H1 (cell line): ENCODE measurements at regions not wholly inside any gene's neighbourhood (a gene's known extent, or its start where the extent isn't known, plus 50 kb on each side); places are given as distances from the start of the nearest gene placed in this dataset.

ENCODE experiments used
- CTCF ChIA-PET: fragments of 300-600 bp; sonication (Branson Sonifier 250); formaldehyde crosslinking; loops from one replicate; lab custom pipeline; 2021; ENCODE audit not compliant: partially characterized antibody; lab: Charles Lee
- POLR2A ChIA-PET: fragments of 300-600 bp; sonication (Branson Sonifier 250); formaldehyde crosslinking; loops from one replicate; lab custom pipeline; 2021; ENCODE audit warnings: inconsistent platforms; ENCODE audit not compliant: partially characterized antibody; lab: Charles Lee
- DNase-seq, 2 experiments: peaks; one replicate each; pipeline versions ENCODE4 v3.0.0 to v3.0.0-alpha.2; 2010 to 2022; ENCODE audit warnings: low spot score in 2 of 2, low read depth in 1 of 2, mixed read lengths in 1 of 2
- FAIRE-seq: peaks from 2 replicates; lab custom pipeline; 2011; peaks lifted over from hg19 to GRCh38; lab: Jason Lieb, UNC
- H2AFZ ChIP-seq: 2 replicates; pipeline ENCODE4 v1.8.1; 2012; ENCODE audit warnings: low read length, inconsistent platforms
- H2AK5ac ChIP-seq: 2 replicates; pipeline ENCODE4 v1.6.1; 2013; ENCODE audit warnings: low read depth, low read length
- H2BK120ac ChIP-seq: replicated peaks from 2 replicates; pipeline ENCODE3; 2013; ENCODE audit warnings: low read depth, low read length, inconsistent platforms
- H2BK12ac ChIP-seq: 2 replicates; pipeline ENCODE4 v1.6.1; 2013; ENCODE audit warnings: low read depth, low read length
- H2BK15ac ChIP-seq: 2 replicates; pipeline ENCODE4 v1.6.1; 2013; ENCODE audit warnings: low read length
- H2BK20ac ChIP-seq: 2 replicates; pipeline ENCODE4 v1.6.1; 2013; ENCODE audit warnings: low read length
- H2BK5ac ChIP-seq: 2 replicates; pipeline ENCODE4 v1.6.1; 2013; ENCODE audit warnings: low read depth, low read length
- H3K14ac ChIP-seq: 2 replicates; pipeline ENCODE4 v1.6.1; 2013; ENCODE audit warnings: inconsistent platforms; ENCODE audit not compliant: insufficient read length
- H3K18ac ChIP-seq: 2 replicates; pipeline ENCODE4 v1.6.1; 2013; ENCODE audit warnings: low read length; ENCODE audit errors: extremely low read depth
- H3K23ac ChIP-seq: 2 replicates; pipeline ENCODE4 v1.6.1; 2013; ENCODE audit warnings: inconsistent platforms; ENCODE audit not compliant: insufficient read length
- H3K23me2 ChIP-seq: 2 replicates; pipeline ENCODE4 v1.6.1; 2013; ENCODE audit warnings: low read depth, low read length
- H3K27ac ChIP-seq: 2 replicates; pipeline ENCODE4 v1.6.1; 2011; ENCODE audit warnings: low read depth, low read length, inconsistent platforms
- H3K27me3 ChIP-seq, 4 experiments: replicated peaks in 1 of 4; 1 replicate in 1 of 4; 2 replicates in 3 of 4; pipeline versions ENCODE4 v1.6.1 to v1.8.1; 2011 to 2013; ENCODE audit warnings: low read length in 3 of 4, mild to moderate bottlenecking in 3 of 4, inconsistent platforms in 2 of 4, mixed read lengths in 2 of 4, moderate library complexity in 1 of 4; ENCODE audit not compliant: control insufficient read depth in 3 of 4, insufficient read depth in 3 of 4; ENCODE audit errors: extremely low read depth in 1 of 4
- H3K36me3 ChIP-seq, 4 experiments: 2 replicates each; pipeline versions ENCODE4 v1.6.1 to v1.8.1; 2011 to 2013; ENCODE audit warnings: mild to moderate bottlenecking in 4 of 4, low read length in 3 of 4, moderate library complexity in 2 of 4, control low read depth in 1 of 4, inconsistent platforms in 1 of 4; ENCODE audit not compliant: insufficient read depth in 4 of 4, control insufficient read depth in 2 of 4
- H3K4ac ChIP-seq: replicated peaks from 2 replicates; pipeline ENCODE3; 2013; ENCODE audit warnings: low read length, low read depth, mixed read lengths, inconsistent platforms; ENCODE audit not compliant: insufficient read length
- H3K4me1 ChIP-seq, 4 experiments: replicated peaks in 1 of 4; 1 replicate in 1 of 4; 2 replicates in 3 of 4; pipeline versions ENCODE4 v1.6.1 to v1.8.1; 2011 to 2013; ENCODE audit warnings: low read length in 3 of 4, inconsistent platforms in 2 of 4, mixed read lengths in 1 of 4; ENCODE audit not compliant: insufficient read depth in 4 of 4, control insufficient read depth in 3 of 4
- H3K4me2 ChIP-seq, 2 experiments: 2 replicates each; pipeline versions ENCODE4 v1.6.1 to v1.8.1; 2011 to 2013; ENCODE audit warnings: low read depth in 2 of 2, low read length in 2 of 2, control low read depth in 1 of 2, inconsistent platforms in 1 of 2, mild to moderate bottlenecking in 1 of 2; ENCODE audit not compliant: insufficient read depth in 1 of 2
- H3K4me3 ChIP-seq, 4 experiments: fragments of 200-600, 300-600 bp in 1 of 4; sonication (generic), shearing (Covaris generic), sonication (Bioruptor Twin) in 1 of 4; 2 replicates each; pipeline versions ENCODE4 v1.5.1 to v1.8.1; 2011 to 2016; ENCODE audit warnings: low read length in 4 of 4, low read depth in 3 of 4, control low read depth in 2 of 4, inconsistent platforms in 2 of 4, mild to moderate bottlenecking in 2 of 4, mixed read lengths in 1 of 4, moderate library complexity in 1 of 4; ENCODE audit not compliant: insufficient read depth in 2 of 4; ENCODE audit errors: extremely low read depth in 1 of 4
- H3K56ac ChIP-seq: replicated peaks from 2 replicates; pipeline ENCODE3; 2013; ENCODE audit warnings: low read depth, mild to moderate bottlenecking, mixed read lengths, low read length, inconsistent platforms; ENCODE audit not compliant: insufficient read length
- H3K79me1 ChIP-seq: 2 replicates; pipeline ENCODE4 v1.6.1; 2013; ENCODE audit warnings: low read depth, low read length, control low read depth
- H3K79me2 ChIP-seq, 2 experiments: 2 replicates each; pipeline versions ENCODE4 v1.6.1 to v1.8.1; 2012 to 2013; ENCODE audit warnings: low read length in 2 of 2, mild to moderate bottlenecking in 2 of 2, inconsistent platforms in 1 of 2; ENCODE audit not compliant: insufficient read depth in 2 of 2, control insufficient read depth in 1 of 2
- H3K9ac ChIP-seq, 4 experiments: replicated peaks in 1 of 4; 1 replicate in 1 of 4; 2 replicates in 3 of 4; pipeline versions ENCODE4 v1.6.1 to v1.8.1; 2011 to 2013; ENCODE audit warnings: low read depth in 3 of 4, low read length in 3 of 4, control low read depth in 2 of 4, mild to moderate bottlenecking in 2 of 4, moderate library complexity in 2 of 4, inconsistent platforms in 1 of 4; ENCODE audit errors: extremely low read depth in 1 of 4
- H3K9me3 ChIP-seq, 2 experiments: 2 replicates each; pipeline versions ENCODE4 v1.6.1 to v1.8.1; 2012 to 2013; ENCODE audit warnings: mild to moderate bottlenecking in 2 of 2, moderate library complexity in 2 of 2, control low read depth in 1 of 2, inconsistent platforms in 1 of 2, low read depth in 1 of 2, low read length in 1 of 2, mixed read lengths in 1 of 2; ENCODE audit not compliant: insufficient read depth in 2 of 2
- H4K20me1 ChIP-seq, 2 experiments: replicated peaks in 1 of 2; 2 replicates each; pipeline versions ENCODE3 to v1.8.1; 2011 to 2013; ENCODE audit warnings: inconsistent platforms in 2 of 2, low read length in 2 of 2, mild to moderate bottlenecking in 1 of 2; ENCODE audit not compliant: insufficient read depth in 2 of 2, control insufficient read depth in 1 of 2
- H4K5ac ChIP-seq: 2 replicates; pipeline ENCODE4 v1.6.1; 2013; ENCODE audit warnings: low read length, low read depth, mixed read lengths, inconsistent platforms; ENCODE audit not compliant: insufficient read length
- H4K8ac ChIP-seq: 2 replicates; pipeline ENCODE4 v1.8.0; 2013; ENCODE audit warnings: mild to moderate bottlenecking, moderate library complexity, low read length, inconsistent platforms; ENCODE audit not compliant: insufficient read depth; ENCODE audit errors: extremely low read depth
- H4K91ac ChIP-seq: replicated peaks from 2 replicates; pipeline ENCODE3; 2013; ENCODE audit warnings: low read length, mixed read lengths, inconsistent platforms; ENCODE audit not compliant: insufficient read length
- HDAC2 ChIP-seq, 2 experiments: fragments of 300-600 bp in 1 of 2; sonication (generic) in 1 of 2; IDR thresholded peaks; 2 replicates each; pipeline ENCODE4 v1.6.1; 2011 to 2012; ENCODE audit warnings: low read depth in 2 of 2, low read length in 2 of 2, mild to moderate bottlenecking in 2 of 2, moderate library complexity in 2 of 2, borderline replicate concordance in 1 of 2, inconsistent platforms in 1 of 2
- JUND ChIP-seq: IDR thresholded peaks from 2 replicates; pipeline ENCODE4 v1.6.1; 2011; ENCODE audit warnings: mild to moderate bottlenecking, improper control_type of control experiment, low read length
- SIRT6 ChIP-seq: IDR thresholded peaks from one replicate; pipeline ENCODE4 v1.7.1; 2012; ENCODE audit warnings: low read length, inconsistent platforms
- YY1 ChIP-seq: IDR thresholded peaks from 2 replicates; pipeline ENCODE4 v1.6.1; 2011; ENCODE audit warnings: low read depth, mild to moderate bottlenecking, low read length
- WGBS, 2 experiments: shearing (Covaris generic) in 1 of 2; methylation state at CpG; one replicate each; pipeline versions ENCODE4 v1.1.6 to v1.1.7; 2013 to 2015; ENCODE audit warnings: low lambda C conversion rate in 2 of 2, mixed read lengths in 2 of 2, inconsistent platforms in 1 of 2, low coverage in 1 of 2, missing lambda C conversion rate in 1 of 2; ENCODE audit not compliant: insufficient replicate concordance in 2 of 2, insufficient coverage in 1 of 2, insufficient read length in 1 of 2; ENCODE audit errors: extremely low coverage in 1 of 2, missing lambda C conversion rate in 1 of 2; 5-methylcytosine and 5-hydroxymethylcytosine counted together

DNA sequence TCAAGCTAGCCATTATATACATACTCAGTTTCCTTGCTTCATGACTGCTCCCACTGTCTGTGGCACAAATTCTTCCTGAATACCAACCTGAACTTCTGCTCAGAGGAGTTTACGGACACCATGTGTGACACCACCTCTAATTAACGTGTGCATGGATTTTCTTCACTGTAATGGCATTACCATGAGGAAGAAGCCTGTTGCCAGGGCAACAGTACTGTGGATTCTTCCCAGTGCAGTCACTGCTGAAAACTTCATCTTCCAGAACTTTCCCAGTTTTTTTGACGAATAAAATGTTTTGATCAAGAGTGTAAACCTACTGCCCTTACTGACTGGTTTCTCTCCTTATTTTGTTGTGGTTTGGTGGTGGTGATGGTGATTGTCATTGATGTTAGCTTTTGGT is 444.3 kb upstream of the NRSN1 start:
- Histone ChIP-seq H3K14ac (no peak overlapping the region), H2BK120ac (no peak overlapping the region), H3K9ac (no peak overlapping the region), H2AFZ (no peak overlapping the region), H3K23ac (no peak overlapping the region), H2BK5ac (no peak overlapping the region), H3K56ac (no peak overlapping the region), H3K4me2 (no peak overlapping the region), H2BK12ac (no peak overlapping the region), H2BK15ac (no peak overlapping the region), H4K91ac (no peak overlapping the region), H3K79me2 (no peaks in the 10 kb centered on the region), H3K36me3 (no peaks in the 10 kb centered on the region), H2BK20ac (no peak overlapping the region), H3K79me1 (no peaks in the 10 kb centered on the region; the same call in 1 of the 2 replicates), H4K8ac (no peak overlapping the region), H3K18ac (no peak overlapping the region), H2AK5ac (no peak overlapping the region), H4K20me1 (no peaks in the 10 kb centered on the region), H4K5ac (no peak overlapping the region), H3K9me3 (no peaks in the 10 kb centered on the region), H3K4me3 (no peak overlapping the region), H3K4me1 (0 out of 7 replicates have a peak, but pooled peaks cover 0 to 2% (median 0%) of the 10 kb centered on the region in 4 experiments), H3K27me3 (no peaks in the 10 kb centered on the region), H3K4ac (no peak overlapping the region), H3K23me2 (no peaks in the 10 kb centered on the region), H3K27ac (no peak overlapping the region)
- DNase-seq (no peak), FAIRE-seq (no peak)
- WGBS, 2 experiments: 59% methylated on average over 3 of the region's 3 CpGs; no CpG with 5 or more reads in 1 of the 2 experiments
- ChIA-PET CTCF (no interaction called here), POLR2A (no interaction called here)
- TF ChIP-seq YY1: no peak
- TF ChIP-seq HDAC2 (IDR thresholded peaks at IDR 0.05; ENCODE audit: borderline replicate concordance in 1 of 2, low read depth in 2 of 2, low read length in 2 of 2): no peak
- TF ChIP-seq JUND: no peak
- no peak for TF ChIP-seq SIRT6
